GM12892 (cell line): ENCODE measurements at regions not wholly inside any gene's neighbourhood (a gene's known extent, or its start where the extent isn't known, plus 50 kb on each side); places are given as distances from the start of the nearest gene placed in this dataset.

ENCODE experiments used
- POLR2A ChIP-seq: IDR thresholded peaks from 2 replicates; pipeline ENCODE4 v1.6.1; 2011; ENCODE audit warnings: low read depth, low read length, control low read depth
- POLR2AphosphoS5 ChIP-seq: IDR thresholded peaks from 2 replicates; pipeline ENCODE4 v1.6.1; 2011; ENCODE audit warnings: low read depth, low read length, control low read depth

GRCh38 chr6:23034926-23035325, 465.6 kb downstream of the HDGFL1 start:
- no peak for TF ChIP-seq POLR2A
- TF ChIP-seq POLR2AphosphoS5 = no peak
